NCI-H1694 (cell line): ENCODE measurements at regions not wholly inside any gene's neighbourhood (a gene's known extent, or its start where the extent isn't known, plus 50 kb on each side); places are given as distances from the start of the nearest gene placed in this dataset.

Source experiments
- DNase-seq: peaks from one replicate; lab custom pipeline; 2025; lab: John Stamatoyannopoulos, UW

DNA sequence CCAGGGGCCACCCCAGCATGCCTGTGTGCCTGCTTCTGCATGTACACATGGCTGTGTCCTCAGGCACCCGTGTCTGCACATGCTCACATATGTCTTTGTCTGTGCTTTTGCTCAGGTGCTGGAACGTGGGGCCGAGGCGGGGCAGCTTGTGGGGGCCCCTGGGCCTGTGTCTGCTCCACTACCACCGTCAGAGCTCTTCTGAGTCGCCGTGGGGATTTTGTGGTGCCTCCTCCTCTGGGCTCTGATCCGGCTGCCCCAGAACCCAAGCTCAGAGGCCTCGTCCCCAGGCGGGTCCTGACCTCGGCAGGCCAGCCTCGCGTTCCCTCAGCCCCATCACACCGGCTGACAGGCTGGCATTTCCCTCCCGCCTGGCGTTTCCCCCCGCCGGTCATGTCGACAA lies 104.6 kb upstream of the ACTRT2 start:
- DNase-seq: no peak

DNA sequence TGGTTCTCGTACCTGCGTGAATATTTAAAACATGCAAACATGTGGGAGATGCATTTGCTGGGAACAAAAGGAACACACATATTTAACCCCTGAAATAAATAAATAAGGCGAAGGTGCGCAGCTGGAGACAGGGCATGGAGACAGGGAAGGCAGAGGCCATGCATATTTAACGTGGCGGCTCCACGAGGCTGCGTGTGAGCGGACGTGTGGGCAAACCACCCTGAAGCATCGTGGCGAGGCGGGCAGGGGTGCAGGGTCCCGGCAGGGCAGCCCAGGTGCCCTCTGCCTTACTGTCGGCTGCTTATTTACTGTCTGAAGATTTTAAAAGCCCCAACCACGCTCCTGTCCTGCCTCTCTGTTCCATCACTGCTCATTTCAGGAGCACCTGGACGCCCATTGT lies 104.0 kb upstream of the ACTRT2 start:
- DNase-seq: no peak

DNA sequence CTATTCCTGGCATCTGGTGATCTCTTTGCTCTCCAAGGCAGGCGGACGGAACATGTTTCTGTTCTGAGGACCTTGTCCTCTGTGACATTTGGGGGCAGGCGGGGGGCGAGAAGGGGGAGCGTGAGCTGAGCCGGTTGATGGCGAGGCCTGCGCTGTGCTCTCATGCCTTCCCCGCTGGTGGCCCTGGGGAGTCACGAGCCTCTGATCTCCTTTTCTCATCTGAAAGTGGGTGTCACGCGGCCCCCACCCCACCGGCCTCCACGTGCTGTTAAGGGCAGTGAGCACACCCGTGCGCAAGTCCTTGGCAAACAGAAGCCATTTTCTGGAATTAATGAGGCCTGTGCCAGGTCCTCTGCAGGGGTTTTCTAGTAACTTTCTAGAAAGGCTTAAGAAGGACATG lies 102.8 kb upstream of the ACTRT2 start:
- DNase-seq: no peak

DNA sequence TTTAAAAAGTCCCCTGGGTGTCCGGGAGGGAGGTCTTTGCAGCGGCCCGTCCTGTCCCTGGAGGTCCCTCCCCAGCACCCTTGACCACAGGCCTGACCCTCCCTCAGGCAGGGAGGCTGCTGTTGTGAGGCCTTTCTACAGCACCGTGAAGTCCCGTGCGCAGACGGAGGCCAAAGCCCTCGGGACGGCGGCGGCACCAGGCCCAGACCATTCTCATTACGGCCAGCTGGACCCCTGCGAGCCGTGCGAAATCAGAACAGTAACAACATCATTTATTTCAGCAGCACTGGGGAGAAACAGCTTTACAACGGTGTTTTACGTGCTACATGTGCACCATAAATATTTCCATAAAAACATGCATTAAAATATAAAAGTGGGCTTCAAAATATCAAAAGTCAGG lies 101.4 kb upstream of the ACTRT2 start:
- no peak for DNase-seq

DNA sequence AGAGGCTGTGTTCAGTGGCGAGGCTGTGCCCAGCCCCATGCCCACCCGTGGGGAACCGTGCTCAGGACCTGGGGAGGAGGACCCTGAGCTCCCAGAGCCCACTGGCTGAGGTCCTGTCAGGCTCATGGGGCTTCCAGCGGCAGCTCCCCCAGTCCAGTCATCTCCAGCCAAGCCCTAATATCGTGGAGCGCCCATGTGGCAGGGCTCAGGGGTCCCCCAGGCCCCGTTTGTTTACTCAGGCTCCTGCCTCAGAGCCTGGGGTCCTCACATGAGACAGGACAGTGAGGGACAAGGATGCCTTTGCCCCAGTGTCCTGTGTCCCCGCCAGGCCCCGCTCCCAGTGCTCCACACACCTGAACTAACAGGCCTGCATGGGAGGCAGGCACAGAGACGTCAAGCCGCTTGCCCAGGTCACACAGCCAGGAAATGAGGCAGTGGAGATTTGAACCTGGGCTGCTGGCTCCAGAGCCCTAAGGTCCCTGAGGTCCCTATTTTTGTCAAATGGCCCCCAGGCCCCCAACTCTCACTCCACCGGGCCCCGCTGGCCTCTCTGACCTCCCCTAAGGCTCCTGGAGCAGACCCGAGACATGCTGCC lies 100.7 kb upstream of the ACTRT2 start:
- DNase-seq: no peak

DNA sequence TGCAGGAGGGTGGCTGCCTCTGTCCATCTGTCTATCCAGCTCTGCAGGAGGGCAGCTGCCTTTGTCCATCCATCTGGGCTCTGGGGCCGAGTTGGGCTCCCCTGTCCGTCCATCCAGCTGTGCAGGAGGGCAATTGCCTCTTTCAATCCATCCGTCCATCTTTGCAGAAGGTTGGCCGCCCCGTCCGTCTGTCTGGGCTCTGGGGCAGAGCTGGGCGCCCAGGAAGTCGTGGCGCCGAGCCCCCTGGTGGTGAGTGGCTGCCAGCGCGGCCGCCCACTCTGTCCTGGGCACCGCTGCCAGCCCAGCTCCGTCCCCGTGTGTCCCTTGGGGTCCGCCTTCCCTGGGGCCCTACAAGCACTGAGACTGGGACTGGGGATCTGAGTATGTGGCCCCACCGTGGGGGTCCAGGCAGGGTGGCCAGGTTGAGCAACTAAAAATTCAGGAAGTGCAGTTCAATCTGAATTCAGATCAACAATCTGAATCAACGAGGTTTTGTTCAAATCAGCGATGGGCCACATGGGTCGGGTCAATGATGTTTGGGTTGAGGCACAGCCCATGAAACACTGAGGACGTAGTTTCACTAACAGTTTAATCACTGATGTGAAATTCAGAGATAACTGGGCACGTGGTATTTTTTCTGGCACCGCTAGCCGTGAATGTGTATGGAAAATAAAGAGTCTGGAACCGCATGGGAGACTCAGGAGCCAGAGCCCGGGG lies 99.1 kb upstream of the ACTRT2 start:
- DNase-seq: no peak

DNA sequence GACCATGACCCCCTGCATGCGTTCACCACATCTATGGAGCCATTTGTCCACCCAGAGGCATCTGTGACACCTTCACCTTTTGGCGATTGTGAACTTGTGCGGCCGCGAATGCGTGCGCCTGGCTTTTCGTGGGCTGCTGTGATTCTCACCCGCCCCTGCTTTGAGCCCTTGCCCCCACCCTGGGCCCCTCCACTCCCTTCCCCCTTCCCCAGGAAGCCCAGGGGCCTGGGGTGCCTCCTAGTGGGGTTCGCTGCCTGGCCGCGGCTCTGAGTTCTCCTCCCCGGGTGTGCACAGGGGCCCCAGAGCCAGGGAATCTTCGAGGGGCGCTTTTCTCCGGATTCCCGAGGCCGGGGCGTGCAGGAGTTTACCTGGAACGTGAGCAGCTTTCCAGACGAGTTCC lies 97.9 kb upstream of the ACTRT2 start:
- DNase-seq: no peak

DNA sequence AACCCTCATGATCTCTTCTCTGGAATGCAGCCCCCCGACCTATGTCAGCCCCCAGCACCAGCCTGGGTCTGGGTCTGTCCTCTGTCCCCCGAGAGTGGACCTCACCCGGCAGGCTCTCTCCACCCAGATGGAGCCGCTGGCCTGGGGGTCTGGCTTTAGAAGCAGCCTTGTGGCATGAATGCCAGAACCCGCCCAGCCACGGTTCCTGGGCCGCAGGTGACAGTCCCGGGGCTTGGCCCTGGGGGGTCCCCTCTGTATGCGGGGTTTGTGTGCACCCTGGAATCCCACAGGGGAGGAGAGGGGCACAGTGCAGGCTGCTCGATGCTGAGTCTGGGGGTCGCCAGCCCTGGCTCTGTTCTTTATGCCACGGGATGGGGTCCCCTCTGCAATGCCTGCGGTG lies 96.0 kb upstream of the ACTRT2 start:
- no peak for DNase-seq

DNA sequence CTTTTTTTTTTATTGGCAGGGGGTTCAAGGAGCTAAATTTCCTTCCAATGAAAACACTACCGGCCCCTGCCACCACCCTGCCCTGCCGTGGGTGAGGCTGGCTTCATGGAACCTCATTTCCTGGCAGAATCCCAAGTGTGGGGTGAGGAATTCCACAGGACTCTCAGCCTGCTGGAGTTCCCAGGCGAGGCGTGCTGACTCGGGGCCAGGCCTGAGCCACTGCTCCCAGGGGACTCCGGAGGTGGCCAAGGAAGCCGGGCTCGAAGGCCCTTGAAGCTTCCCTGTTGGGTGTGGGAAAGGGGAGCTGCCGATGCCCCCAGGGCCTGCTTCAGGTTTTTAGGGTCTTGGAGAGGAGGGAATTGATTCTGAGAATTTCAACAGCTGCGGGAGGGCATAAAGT lies 95.3 kb upstream of the ACTRT2 start:
- no peak for DNase-seq

DNA sequence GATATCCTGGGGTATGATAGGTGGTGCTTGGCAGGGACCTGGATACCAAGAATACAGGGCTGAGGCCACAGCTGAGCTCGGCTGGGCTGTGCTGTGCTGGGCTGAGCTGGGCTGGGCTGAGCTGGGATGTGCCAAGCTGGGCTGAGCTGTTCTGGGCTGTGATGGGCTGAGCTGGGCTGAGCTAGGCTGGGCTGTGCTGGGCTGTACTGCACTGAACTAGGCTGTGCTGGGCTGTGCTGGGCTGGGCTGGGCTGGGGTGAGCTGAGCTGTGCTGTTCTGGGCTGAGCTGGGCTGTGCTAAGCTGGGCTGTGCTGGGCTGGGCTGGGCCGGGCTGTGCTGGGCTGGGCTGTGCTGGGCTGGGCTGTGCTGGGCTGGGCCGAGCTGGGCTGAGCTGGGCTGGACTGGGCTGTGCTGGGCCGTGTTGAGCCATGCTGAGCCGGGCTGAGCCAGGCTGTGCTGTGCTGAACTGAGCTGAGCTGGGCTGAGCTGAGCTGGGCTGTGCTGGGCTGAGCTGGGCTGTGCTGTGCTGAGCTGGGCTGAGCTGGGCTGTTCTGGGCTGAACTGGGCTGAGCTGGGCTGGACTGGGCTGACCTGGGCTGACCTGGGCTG lies 94.7 kb upstream of the ACTRT2 start:
- no peak for DNase-seq

DNA sequence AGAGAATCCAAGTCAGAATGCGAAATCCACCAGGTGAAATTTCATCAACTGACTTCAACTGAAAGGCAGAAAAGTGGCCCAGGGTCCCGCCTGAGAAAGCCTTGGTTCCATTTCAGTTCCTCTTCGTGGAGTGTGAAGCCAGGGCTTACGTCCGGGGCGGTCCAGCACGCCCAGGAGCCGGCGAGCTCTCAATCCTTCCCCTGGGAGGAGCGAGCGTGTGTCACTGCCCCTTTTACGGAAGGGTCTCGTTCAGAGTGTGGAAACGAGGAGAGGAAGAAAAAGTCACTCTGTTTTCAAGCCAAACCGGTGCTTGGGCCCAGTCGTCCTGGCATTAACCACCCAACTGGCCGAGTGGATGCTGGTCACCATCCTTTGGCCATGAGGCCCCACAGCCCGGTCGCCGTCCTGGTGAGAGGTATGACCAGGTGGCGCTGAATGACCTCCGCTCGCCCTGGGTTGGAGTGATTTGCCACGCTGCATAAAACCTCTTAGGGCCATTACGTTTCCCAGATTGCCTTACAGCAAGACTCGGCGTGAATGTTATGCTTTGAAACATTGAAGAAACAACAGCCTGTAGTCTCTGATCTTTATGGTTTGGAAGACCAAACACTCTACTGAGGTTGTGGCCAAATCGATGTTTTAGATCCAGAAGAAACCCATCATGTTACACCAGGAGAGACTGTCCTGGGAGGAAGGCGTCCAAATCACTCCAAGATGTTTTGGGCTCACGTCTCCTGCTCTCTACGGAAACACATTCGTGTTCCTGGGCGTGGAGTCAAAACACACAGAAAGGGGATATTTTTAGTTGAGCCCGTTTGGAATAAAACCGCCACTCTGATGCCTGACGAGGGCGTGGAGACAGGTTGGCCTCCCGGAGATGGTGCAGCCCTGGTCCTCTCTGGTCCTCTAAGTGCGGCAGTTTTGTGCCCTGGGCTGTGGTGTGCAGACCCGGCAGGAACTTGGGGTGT lies 93.6 kb upstream of the ACTRT2 start:
- no peak for DNase-seq

DNA sequence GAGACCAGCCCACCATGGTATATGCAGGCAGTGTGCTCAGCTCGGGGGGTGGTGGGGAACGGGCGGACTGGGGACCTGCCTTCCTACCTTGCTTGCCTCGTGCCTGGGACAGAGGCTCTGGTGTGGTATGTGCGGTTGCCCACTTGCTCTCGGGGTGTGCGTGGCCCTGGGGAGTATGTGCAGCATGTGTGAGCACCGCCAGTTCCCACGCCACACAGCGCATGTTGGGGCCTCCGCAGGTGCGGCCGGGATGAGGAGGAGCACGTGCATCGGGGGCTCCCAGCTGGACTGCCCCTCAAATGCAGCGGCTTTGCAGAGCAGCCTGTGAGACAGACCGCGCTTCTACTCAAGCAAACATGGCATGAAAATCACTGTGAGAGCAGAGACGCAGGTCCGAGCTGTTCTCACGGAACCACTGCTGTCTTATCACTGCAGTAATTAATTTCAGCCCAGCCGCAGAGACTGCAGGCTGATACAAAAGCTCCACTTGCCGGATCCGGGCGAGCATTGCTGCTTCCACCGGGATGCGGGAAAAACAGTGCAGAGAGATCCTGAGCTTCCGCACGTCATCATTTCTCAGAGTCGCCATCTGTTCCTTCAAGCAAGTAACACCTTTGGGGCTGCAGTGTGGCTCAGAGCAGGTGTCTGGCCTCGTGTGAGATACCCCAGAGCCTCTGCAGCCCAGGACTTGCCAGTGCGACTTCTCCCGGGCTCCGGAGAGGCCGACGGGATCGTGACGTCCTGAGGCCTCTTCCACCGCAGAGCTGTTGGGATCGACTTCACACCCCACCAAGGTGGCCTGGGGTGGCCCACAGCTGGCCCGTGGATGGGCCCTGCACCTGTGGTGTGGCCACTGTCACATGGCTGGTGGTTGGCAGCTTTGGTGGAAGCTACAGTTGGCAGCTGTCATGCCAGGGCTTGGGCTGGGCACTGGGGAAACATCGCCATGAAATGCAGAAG lies 92.6 kb upstream of the ACTRT2 start:
- DNase-seq: no peak

DNA sequence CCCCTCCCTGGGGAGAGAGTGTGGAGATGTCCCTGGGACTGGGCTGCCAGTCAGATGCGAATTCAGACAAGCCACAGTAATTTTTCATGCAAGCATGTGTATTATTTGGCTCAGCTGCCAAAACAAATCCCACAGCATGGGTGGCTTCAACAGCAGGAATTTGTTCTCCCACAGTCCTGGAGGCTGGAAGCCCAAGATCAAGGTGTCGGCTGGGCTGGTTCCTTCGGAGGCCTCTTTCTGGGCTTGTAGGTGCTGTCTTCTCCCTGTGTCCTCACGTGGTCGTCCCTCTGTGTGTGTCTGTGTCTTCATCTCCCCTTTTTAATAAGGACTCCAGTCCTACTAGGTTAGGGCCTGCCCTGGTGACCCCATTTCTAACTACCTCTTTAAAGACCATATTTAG lies 91.9 kb upstream of the ACTRT2 start:
- no peak for DNase-seq

DNA sequence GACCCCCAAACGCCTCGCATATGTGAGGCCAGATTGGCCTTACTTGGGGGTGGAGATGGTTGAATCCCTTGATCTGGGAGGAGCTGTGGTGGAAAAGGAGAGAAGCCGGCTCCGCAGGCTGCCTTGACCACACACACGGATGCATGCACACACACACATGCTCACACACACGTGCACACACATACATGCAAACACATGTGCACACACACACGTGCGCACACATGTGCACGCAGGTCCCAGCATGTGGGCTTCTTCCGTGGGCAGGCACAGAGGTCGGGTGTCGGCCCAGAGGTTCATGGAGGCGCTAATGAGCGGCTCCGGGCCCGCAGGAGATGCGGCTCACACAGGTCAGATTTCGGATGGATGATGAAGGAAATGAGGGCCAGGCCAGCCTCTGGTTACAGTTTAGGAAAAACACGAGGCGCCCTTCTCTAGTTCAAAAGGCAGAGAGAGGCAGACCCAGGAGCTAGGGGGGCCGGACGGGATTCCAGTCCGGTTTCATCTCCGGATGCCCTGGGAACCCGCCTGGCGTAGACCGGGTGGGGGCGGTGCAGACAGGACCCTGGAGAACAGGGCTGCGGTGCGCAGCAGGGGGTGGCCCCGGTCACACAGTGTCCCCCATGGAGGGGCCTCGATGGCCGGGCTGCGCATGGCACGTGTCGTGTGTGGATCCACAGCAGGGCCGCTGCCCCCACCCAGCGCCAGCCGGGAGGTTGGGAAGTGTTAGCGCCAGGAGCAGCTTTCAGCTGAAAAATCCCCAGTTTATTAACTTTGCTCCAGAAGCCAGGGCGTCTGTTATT lies 91.1 kb upstream of the ACTRT2 start:
- no peak for DNase-seq

DNA sequence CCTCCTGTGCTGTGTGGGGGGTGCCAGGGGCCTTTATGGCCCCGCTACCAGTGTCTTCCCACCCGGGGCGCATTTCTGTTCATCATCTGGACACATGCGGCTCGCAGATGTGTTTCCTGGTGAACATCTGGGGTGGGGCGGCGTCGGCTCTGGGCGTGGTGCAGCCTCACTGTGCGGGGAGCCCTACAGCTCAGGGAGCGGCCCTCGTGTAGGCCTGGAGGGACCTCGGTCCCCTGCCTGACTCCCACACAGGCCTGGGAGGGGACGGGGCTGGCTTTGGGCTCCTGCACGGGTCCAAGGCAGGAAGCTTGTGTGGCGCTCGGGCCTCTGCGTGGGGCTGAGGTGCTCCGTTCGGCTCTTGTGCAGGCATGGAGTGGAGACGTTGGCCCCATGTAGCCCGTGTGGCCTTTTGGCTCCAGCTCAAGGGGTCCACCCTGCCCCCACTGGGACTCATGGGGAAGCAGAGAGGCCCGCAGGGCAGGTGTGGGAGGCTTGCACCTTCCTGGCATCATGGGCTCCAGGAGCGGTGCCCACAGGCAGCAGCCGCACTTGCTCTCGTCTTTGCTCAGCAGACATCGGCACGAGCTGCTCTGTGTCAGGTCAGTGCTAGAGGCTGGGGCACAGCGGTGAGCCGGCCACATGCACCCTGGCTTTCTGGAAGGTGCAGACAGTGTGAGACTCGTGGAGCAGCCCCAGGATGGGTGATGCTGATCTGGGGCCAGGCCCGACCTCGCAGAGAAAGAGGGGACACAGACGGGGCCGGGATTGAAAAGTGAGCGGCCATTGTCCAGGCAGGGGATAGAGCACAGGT lies 90.1 kb upstream of the ACTRT2 start:
- no peak for DNase-seq

DNA sequence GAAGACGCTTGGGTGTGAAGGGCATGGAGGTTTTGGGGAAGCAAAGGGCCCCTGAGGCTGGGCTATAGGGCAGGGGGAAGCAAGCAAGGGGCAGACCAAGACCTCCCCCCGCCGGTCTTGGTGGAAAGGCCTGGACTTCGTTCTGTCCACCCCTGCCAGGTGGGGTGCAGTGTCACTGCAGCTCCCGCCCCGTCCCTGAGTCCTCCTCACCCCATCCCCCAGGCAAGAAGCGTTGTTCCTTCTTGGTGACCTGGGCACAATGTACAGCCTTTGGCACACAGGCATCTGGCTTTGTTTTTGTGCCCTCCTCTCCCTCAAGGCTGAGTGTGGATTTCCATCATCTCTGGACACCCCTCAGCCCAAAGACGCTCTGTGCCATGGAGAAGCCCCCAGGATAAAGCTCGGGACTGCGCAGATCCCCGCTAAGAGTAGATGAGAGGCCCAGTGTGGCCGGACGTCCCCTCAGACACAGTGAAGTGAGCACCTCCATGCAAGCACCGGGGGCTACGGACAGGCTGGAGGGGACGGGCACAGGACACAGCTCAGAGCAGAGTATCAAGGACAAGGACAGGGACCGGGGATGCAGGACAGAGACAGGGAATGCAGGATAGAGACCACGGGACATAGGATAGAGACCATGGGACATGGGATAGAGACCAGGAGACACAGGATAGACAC lies 89.4 kb upstream of the ACTRT2 start:
- no peak for DNase-seq

DNA sequence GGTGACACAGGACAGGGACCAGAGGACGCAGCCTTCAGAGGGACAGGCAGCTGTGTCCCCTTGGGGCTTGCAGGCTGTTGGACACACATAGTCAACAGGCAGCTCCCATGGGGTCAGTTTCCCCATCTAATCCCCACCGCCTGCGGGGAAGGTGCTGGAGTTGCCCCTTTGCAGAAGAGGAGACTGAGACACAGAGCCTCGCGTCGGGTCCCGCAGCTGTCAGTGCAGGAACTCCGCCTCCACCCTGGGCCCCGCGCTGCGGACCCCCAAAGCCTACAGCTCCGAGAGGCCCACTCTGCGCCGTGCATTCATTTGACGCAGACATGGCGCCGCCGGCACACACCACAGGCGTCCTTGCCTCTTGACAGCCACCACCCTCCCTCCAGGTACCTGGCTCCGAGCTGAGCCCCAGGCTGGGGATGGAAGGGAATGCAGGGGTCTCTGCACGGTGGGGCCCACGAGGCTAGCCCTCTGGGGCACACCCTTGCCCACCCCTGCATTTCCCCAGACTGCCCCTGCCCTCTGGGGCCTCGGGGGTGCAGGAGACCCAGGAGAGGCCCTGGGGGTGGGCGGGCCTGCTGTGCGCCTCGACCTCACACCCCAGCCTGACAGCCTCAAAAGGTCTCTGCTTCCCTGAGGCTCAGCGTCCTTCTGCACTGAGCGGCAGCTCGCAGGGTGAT lies 88.5 kb upstream of the ACTRT2 start:
- no peak for DNase-seq

DNA sequence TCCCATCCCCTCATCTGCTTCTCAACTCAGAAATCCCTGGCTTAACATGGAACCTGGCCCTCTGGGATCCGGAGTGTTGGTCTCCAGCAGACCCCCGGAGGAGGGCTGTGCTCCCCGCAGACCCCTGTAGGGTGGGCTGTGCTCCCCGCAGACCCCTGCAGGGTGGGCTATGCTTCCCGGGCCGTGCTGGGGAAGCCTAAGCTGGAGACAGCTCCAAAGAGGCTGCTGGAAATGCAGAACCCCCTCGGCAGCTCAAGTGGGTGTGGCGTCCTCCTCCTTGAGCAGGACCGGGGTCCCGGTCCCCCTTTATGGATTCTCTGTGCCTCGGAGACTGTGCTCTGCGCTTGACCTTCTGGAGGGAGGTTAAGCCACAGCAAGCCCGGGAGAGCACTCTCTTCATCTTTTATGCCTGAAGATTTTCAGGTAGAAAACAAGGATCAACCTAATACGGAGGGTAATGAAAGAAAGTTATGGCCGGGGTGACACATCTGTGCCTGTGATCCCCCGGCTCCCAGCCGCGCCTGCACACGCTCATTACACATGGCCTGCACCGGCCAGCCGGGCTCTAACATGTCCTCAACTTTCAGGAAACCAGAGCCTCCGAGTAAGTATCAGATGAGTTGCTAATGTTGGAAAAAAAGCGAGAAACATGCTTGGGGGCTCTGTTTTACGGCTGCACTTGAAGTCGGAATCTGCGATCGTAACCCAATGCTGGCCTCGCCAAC lies 87.7 kb upstream of the ACTRT2 start:
- DNase-seq: no peak
